Osteocyte (in vitro differentiated cells): ENCODE measurements at regions not wholly inside any gene's neighbourhood (a gene's known extent, or its start where the extent isn't known, plus 50 kb on each side); places are given as distances from the start of the nearest gene placed in this dataset.

Experiments
- DNase-seq: peaks from one replicate; pipeline ENCODE4 v3.0.0; 2021; ENCODE audit warnings: mixed read lengths; ENCODE audit not compliant: unreplicated experiment; ENCODE audit errors: extremely low spot score
- H3K27ac Mint-ChIP-seq: one replicate; pipeline ENCODE4 v1.8.0; 2021; ENCODE audit warnings: mild to moderate bottlenecking, mixed read lengths; ENCODE audit not compliant: unreplicated experiment
- H3K27me3 Mint-ChIP-seq: one replicate; pipeline ENCODE4 v1.8.0; 2021; ENCODE audit warnings: mixed read lengths; ENCODE audit not compliant: unreplicated experiment
- H3K36me3 Mint-ChIP-seq: one replicate; pipeline ENCODE4 v1.8.0; 2021; ENCODE audit warnings: mixed read lengths; ENCODE audit not compliant: unreplicated experiment
- H3K4me1 Mint-ChIP-seq: one replicate; pipeline ENCODE4 v1.8.0; 2021; ENCODE audit warnings: mixed read lengths; ENCODE audit not compliant: unreplicated experiment
- H3K4me3 Mint-ChIP-seq: one replicate; pipeline ENCODE4 v1.8.0; 2021; ENCODE audit warnings: mild to moderate bottlenecking, moderate library complexity, mixed read lengths; ENCODE audit not compliant: unreplicated experiment
- H3K9me3 Mint-ChIP-seq: one replicate; pipeline ENCODE4 v1.8.0; 2021; ENCODE audit warnings: mixed read lengths; ENCODE audit not compliant: unreplicated experiment
- TF ChIP-seq, protein P1 (sequence below): fragments of 200-600 bp; sonication (generic); IDR thresholded peaks from 2 replicates; pipeline ENCODE4 v1.5.0; 2021; ENCODE audit warnings: antibody characterized with exemption, mild to moderate bottlenecking, moderate library complexity

DNA sequence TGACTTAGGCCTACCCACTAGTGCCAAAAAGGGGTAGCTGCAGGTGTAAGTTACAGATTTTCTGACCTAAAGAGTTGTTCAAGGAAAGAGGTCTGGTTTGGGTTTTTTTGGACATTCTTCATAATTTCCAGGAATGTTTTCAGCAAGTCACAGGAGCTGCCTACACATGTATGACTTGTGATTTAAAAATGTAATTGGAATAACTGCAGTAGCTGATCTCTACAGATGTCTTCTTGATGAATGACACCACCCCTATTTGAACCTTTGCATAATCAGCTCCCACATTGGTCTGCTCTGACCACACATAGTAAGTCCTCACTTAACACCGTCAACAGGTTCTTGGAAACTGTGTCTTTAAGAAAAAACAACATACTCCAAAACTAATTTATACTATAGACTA lies 481.4 kb downstream of the RASEF start:
- peaks cover 8% of the 10 kb centered on the region for H3K27me3 Mint-ChIP-seq
- H3K4me3 Mint-ChIP-seq: no peak overlapping the region
- peaks cover 2% of the 10 kb centered on the region for H3K36me3 Mint-ChIP-seq
- peaks cover 24% of the 10 kb centered on the region for H3K9me3 Mint-ChIP-seq
- DNase-seq: no peak
- TF ChIP-seq, protein P1, sequence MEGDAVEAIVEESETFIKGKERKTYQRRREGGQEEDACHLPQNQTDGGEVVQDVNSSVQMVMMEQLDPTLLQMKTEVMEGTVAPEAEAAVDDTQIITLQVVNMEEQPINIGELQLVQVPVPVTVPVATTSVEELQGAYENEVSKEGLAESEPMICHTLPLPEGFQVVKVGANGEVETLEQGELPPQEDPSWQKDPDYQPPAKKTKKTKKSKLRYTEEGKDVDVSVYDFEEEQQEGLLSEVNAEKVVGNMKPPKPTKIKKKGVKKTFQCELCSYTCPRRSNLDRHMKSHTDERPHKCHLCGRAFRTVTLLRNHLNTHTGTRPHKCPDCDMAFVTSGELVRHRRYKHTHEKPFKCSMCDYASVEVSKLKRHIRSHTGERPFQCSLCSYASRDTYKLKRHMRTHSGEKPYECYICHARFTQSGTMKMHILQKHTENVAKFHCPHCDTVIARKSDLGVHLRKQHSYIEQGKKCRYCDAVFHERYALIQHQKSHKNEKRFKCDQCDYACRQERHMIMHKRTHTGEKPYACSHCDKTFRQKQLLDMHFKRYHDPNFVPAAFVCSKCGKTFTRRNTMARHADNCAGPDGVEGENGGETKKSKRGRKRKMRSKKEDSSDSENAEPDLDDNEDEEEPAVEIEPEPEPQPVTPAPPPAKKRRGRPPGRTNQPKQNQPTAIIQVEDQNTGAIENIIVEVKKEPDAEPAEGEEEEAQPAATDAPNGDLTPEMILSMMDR: no peak
- H3K4me1 Mint-ChIP-seq: no peaks in the 10 kb centered on the region
- H3K27ac Mint-ChIP-seq: no peak overlapping the region

DNA sequence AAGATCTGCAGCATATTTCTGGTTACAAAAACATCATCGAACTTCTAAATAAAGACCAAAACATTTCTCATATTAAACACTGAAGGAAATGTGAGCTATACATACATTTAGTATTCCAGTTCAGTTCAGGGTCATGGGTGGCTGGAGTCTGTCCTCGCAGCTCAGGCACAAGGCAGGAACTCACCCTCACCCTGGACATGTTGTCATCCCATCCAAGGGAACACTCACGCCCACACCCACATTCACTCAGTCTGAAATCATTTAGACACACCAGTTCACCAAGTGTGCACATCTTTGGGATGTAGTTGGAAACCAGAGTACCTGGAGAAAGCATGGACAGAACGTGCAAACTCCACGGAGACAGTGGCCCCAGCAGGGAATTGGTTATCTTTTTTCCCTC lies 481.0 kb downstream of the RASEF start:
- H3K4me3 Mint-ChIP-seq: no peak overlapping the region
- H3K27me3 Mint-ChIP-seq: peaks cover 4% of the 10 kb centered on the region
- TF ChIP-seq, protein P1: no peak
- peaks cover 2% of the 10 kb centered on the region for H3K36me3 Mint-ChIP-seq
- DNase-seq: no peak
- H3K27ac Mint-ChIP-seq: no peak overlapping the region
- no peaks in the 10 kb centered on the region for H3K4me1 Mint-ChIP-seq
- H3K9me3 Mint-ChIP-seq: peaks cover 24% of the 10 kb centered on the region

DNA sequence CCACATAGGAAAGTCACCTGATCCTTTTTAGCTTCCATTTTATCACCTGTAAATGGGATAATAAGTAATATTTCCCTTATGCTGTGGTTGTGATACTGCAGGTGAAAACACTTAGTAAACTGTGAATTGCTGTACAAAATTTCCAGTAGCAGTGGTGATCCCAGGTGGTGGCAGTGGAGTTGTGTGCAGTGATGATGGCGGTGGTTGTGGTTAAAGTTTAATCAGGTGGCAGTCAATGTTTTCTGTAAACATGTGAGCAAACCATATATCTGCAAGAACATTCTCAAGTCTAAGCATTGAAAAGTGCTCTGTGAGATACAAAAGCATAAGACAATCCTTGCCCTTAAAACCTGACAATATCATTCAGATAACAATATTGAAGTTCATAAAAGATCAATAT lies 480.2 kb downstream of the RASEF start:
- H3K4me1 Mint-ChIP-seq: no peaks in the 10 kb centered on the region

DNA sequence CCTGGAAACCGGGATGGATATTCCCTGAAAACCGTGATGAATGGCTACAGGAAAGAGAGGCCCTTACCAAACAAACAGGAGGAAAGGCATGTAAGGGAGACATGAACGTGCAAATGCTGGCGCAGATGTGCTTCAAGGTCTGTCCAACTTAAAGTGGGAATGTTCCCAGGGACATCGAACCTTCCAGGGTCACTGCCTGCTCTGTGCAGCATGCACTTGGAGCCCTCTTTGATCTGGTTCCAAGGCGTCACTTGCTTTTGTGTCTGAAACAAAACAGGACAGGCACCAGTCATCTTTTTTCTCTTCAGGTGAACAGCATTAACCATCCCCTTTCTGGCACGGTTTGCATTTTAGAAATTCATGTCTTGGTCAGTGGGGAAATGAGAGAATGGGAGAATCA lies 479.4 kb downstream of the RASEF start:
- Mint-ChIP-seq H3K36me3 (peaks cover 2% of the 10 kb centered on the region), H3K4me3 (no peak overlapping the region), H3K27me3 (no peaks in the 10 kb centered on the region), H3K9me3 (peaks cover 15% of the 10 kb centered on the region), H3K4me1 (no peaks in the 10 kb centered on the region), H3K27ac (no peak overlapping the region)
- TF ChIP-seq, protein P1: no peak
- no peak for DNase-seq

More for the DNA sequence above, 480.2 kb downstream of the RASEF start:
- Mint-ChIP-seq H3K4me3 (no peak overlapping the region), H3K27me3 (no peaks in the 10 kb centered on the region), H3K36me3 (peaks cover 2% of the 10 kb centered on the region), H3K27ac (no peak overlapping the region), H3K9me3 (peaks cover 22% of the 10 kb centered on the region)
- no peak for DNase-seq
- TF ChIP-seq, protein P1: no peak

DNA sequence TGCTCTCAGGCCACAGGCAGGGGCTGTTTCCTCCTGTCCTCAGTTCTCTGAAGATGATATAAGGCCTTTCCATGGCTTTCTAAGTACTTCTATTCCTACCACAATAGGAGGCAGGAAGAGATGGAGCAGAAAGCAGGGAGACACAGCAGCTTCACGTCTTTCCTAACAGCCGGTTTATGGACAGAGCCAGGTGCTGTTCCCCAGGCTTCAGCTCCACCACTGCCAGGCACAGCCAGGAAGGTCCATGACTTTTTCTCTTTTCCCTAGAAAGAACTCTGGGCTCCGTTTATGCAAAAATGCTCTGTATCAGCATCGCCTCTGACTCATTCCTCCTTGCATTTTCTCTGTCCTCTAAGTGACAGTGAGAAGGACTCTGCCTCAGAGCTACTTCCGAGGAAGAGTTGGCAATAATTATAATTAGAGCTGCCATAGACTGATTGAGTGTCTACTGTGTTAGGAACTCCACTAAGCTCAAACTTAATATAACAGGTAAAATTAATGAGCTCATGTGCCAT lies 478.5 kb downstream of the RASEF start:
- peaks cover 13% of the 10 kb centered on the region for H3K9me3 Mint-ChIP-seq
- TF ChIP-seq, protein P1: no peak
- no peak overlapping the region for H3K4me3 Mint-ChIP-seq
- H3K4me1 Mint-ChIP-seq: no peaks in the 10 kb centered on the region
- DNase-seq: no peak
- no peaks in the 10 kb centered on the region for H3K27me3 Mint-ChIP-seq
- no peak overlapping the region for H3K27ac Mint-ChIP-seq
- peaks cover under 1% of the 10 kb centered on the region for H3K36me3 Mint-ChIP-seq
